ENCODE measurements at regions not wholly inside any gene's neighbourhood (a gene's known extent, or its start where the extent isn't known, plus 50 kb on each side); places are given as distances from the start of the nearest gene placed in this dataset.

DNA sequence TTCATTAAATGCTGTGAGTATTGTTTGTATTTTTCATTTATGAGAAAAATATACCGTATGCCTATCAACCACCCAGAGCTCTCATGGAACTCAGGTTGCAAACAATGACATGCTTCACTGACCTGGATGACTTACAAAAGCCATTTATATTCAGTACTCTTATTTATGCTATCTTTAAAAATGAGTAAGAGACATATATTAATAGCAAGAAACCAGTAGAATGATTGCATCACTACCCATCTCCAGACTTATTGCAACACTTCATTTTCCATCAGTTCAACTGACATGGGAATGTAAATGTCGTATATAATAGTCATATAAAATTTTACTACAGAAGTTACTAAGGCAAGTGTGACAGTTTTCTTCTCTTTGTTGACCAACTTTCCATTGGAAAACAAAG lies 69.1 kb downstream of the OTP start:
- H4K91ac ChIP-seq (ENCODE audit: insufficient read depth, low read depth, low read length), result no peak overlapping the region
- no peak overlapping the region for H3K4ac ChIP-seq (ENCODE audit: low read depth, low read length)
- H3K4me1 ChIP-seq (ENCODE audit: control insufficient read depth, insufficient read depth, low read length), result no peaks in the 10 kb centered on the region
- no peaks in the 10 kb centered on the region for H3K9me1 ChIP-seq (ENCODE audit: insufficient read depth, low read length)
- H3K4me3 ChIP-seq (ENCODE audit: insufficient read depth, low read depth, low read length), result no peak overlapping the region
- H3K23ac ChIP-seq (ENCODE audit: low read depth, low read length), result no peak overlapping the region
- H2BK120ac ChIP-seq (ENCODE audit: low read depth, low read length), result no peak overlapping the region
- ChIA-PET CTCF (interaction anchor here (1.0 kb wide), 1 partner anchor 14 kb away, joined by 3 read pairs; no protein-coding TSS in a partner anchor), POLR2A (ENCODE audit: unreplicated experiment) (no interaction called here)
- H4K8ac ChIP-seq (ENCODE audit: low read depth in 2 of 2, low read length in 2 of 2), result no peak overlapping the region
- no peak overlapping the region for H2AK5ac ChIP-seq (ENCODE audit: low read depth, low read length)
- H2AK9ac ChIP-seq (replicated peaks; ENCODE audit: low read depth, low read length, poor library complexity), result no peak overlapping the region
- no peak overlapping the region for H2AFZ ChIP-seq (replicated peaks; ENCODE audit: low read length, poor library complexity)
- no peak overlapping the region for H2BK15ac ChIP-seq (ENCODE audit: low read depth, low read length)
- in situ Hi-C loops (cut with MboI; ENCODE audit: low sequenced_read_pairs) (loop anchor here (25.0 kb wide), 1 partner anchor 693 kb away; no protein-coding TSS in a partner anchor), dilution Hi-C loops (cut with HindIII; ENCODE audit: low sequenced_read_pairs, unreplicated experiment) (no loop called here), intact Hi-C loops (cut with micrococcal nuclease) (loop anchor here (10.0 kb wide), 1 partner anchor 695 kb away; no protein-coding TSS in a partner anchor)
- H3K14ac ChIP-seq (replicated peaks; ENCODE audit: low read depth, low read length), result no peak overlapping the region
- H3K9me3 ChIP-seq (ENCODE audit: control insufficient read depth, insufficient read depth, low read length), result no peaks in the 10 kb centered on the region
- no peak overlapping the region for H4K5ac ChIP-seq (ENCODE audit: low read depth, low read length)
- peaks cover 24% of the 10 kb centered on the region for H3K27me3 ChIP-seq (ENCODE audit: control insufficient read depth, insufficient read depth, low read length)
- H3K4me2 ChIP-seq (ENCODE audit: low read depth, low read length), result no peak overlapping the region
- no peak overlapping the region for H3K18ac ChIP-seq (ENCODE audit: low read depth, low read length)
- no peak overlapping the region for H2BK20ac ChIP-seq (ENCODE audit: low read depth, low read length)
- BruUV-seq (replicated peaks), result no TSS peak
- H3K36me3 ChIP-seq (ENCODE audit: control insufficient read depth, insufficient read depth, low read length), result no peaks in the 10 kb centered on the region
- DNase-seq (no peak), ATAC-seq (ENCODE audit: low read depth) (no peak)
- no CpG with 5 or more reads among the region's 2 CpGs for WGBS, 2 experiments (ENCODE audit: extremely low coverage in 2 of 2, insufficient read length in 1 of 2)
- no peak overlapping the region for H3K9ac ChIP-seq (ENCODE audit: low read depth, low read length)
- TF ChIP-seq CEBPB (IDR thresholded peaks at IDR 0.05; ENCODE audit: low read depth, low read length), result peak; percentile 80
- no peak for TF ChIP-seq NFE2L2 (IDR thresholded peaks at IDR 0.05; ENCODE audit: low read depth, low read length)
- TF ChIP-seq RAD21 (IDR thresholded peaks at IDR 0.05; ENCODE audit: low read length), result no peak
- TF ChIP-seq FOS (IDR thresholded peaks at IDR 0.05; ENCODE audit: low read depth, low read length), result no peak
- no peak overlapping the region for H3K56ac ChIP-seq (ENCODE audit: extremely low read depth, insufficient read depth, low read length)
- no peak overlapping the region for H3K27ac ChIP-seq (ENCODE audit: insufficient read depth, low read length)
- no peaks in the 10 kb centered on the region for H4K20me1 ChIP-seq (ENCODE audit: insufficient read depth, low read length)
- H2BK5ac ChIP-seq (ENCODE audit: low read depth, low read length, poor library complexity, severe bottlenecking), result no peak overlapping the region
- H3K79me1 ChIP-seq (ENCODE audit: low read depth in 1 of 2, low read length in 2 of 2), result no peaks in the 10 kb centered on the region

All from IMR-90 (cell line).